ENCODE measurements at regions not wholly inside any gene's neighbourhood (a gene's known extent, or its start where the extent isn't known, plus 50 kb on each side); places are given as distances from the start of the nearest gene placed in this dataset.

GRCh38 chr10:130607366-130607765 lies 471.2 kb downstream of the GLRX3 start:
- H3K27me3 Mint-ChIP-seq (ENCODE audit: low read depth): no peaks in the 10 kb centered on the region
- H3K27ac Mint-ChIP-seq: no peak overlapping the region
- H3K36me3 Mint-ChIP-seq (ENCODE audit: low read depth): no peaks in the 10 kb centered on the region
- no peak for DNase-seq (ENCODE audit: low spot score)
- H3K4me1 Mint-ChIP-seq (ENCODE audit: low read depth): no peaks in the 10 kb centered on the region
- H3K9me3 Mint-ChIP-seq: no peaks in the 10 kb centered on the region
- no peak overlapping the region for H3K4me3 Mint-ChIP-seq

- no peak overlapping the region for H3K27ac Mint-ChIP-seq
- no peaks in the 10 kb centered on the region for H3K27me3 Mint-ChIP-seq (ENCODE audit: low read depth)
- H3K4me1 Mint-ChIP-seq (ENCODE audit: low read depth): no peaks in the 10 kb centered on the region
- no peaks in the 10 kb centered on the region for H3K36me3 Mint-ChIP-seq (ENCODE audit: low read depth)
- H3K4me3 Mint-ChIP-seq: no peak overlapping the region
- peaks cover 5% of the 10 kb centered on the region for H3K9me3 Mint-ChIP-seq
- no peak for DNase-seq (ENCODE audit: low spot score)
These were observed 475.0 kb downstream of the GLRX3 start for GRCh38 chr10:130611239-130611638.

- no peak for DNase-seq (ENCODE audit: low spot score)
- Mint-ChIP-seq H3K4me3 (no peak overlapping the region), H3K36me3 (ENCODE audit: low read depth) (no peaks in the 10 kb centered on the region), H3K9me3 (peaks cover 5% of the 10 kb centered on the region), H3K27ac (no peak overlapping the region), H3K4me1 (ENCODE audit: low read depth) (no peaks in the 10 kb centered on the region), H3K27me3 (ENCODE audit: low read depth) (peaks cover 2% of the 10 kb centered on the region)
These were observed 479.3 kb downstream of the GLRX3 start for GRCh38 chr10:130615457-130615856.

- Mint-ChIP-seq H3K9me3 (peaks cover under 1% of the 10 kb centered on the region), H3K27me3 (ENCODE audit: low read depth) (peaks cover 2% of the 10 kb centered on the region), H3K36me3 (ENCODE audit: low read depth) (no peaks in the 10 kb centered on the region), H3K4me3 (no peak overlapping the region), H3K27ac (no peak overlapping the region), H3K4me1 (ENCODE audit: low read depth) (no peaks in the 10 kb centered on the region)
- DNase-seq (ENCODE audit: low spot score): no peak
These were observed 481.8 kb downstream of the GLRX3 start for GRCh38 chr10:130617985-130618384.

GRCh38 chr10:130618647-130619046 lies 482.5 kb downstream of the GLRX3 start:
- Mint-ChIP-seq H3K4me1 (ENCODE audit: low read depth) (no peaks in the 10 kb centered on the region), H3K27ac (no peak overlapping the region), H3K27me3 (ENCODE audit: low read depth) (peaks cover 2% of the 10 kb centered on the region), H3K4me3 (no peak overlapping the region), H3K36me3 (ENCODE audit: low read depth) (no peaks in the 10 kb centered on the region), H3K9me3 (no peaks in the 10 kb centered on the region)
- DNase-seq (ENCODE audit: low spot score): no peak

- Mint-ChIP-seq H3K27me3 (ENCODE audit: low read depth) (peaks cover 2% of the 10 kb centered on the region), H3K9me3 (no peaks in the 10 kb centered on the region)
- no peak for DNase-seq (ENCODE audit: low spot score)
These were observed 485.1 kb downstream of the GLRX3 start for GRCh38 chr10:130621231-130621775.

GRCh38 chr10:130623680-130624267 lies 487.6 kb downstream of the GLRX3 start:
- no peak overlapping the region for H3K4me3 Mint-ChIP-seq
- no peaks in the 10 kb centered on the region for H3K4me1 Mint-ChIP-seq (ENCODE audit: low read depth)
- no peaks in the 10 kb centered on the region for H3K9me3 Mint-ChIP-seq
- H3K27ac Mint-ChIP-seq: no peak overlapping the region
- no peak for DNase-seq (ENCODE audit: low spot score)
- H3K27me3 Mint-ChIP-seq (ENCODE audit: low read depth): peaks cover 2% of the 10 kb centered on the region
- H3K36me3 Mint-ChIP-seq (ENCODE audit: low read depth): no peaks in the 10 kb centered on the region

More at GRCh38 chr10:130621231-130621775, 485.1 kb downstream of the GLRX3 start:
- H3K27ac Mint-ChIP-seq: no peak overlapping the region
- no peaks in the 10 kb centered on the region for H3K36me3 Mint-ChIP-seq (ENCODE audit: low read depth)
- no peak overlapping the region for H3K4me3 Mint-ChIP-seq
- no peaks in the 10 kb centered on the region for H3K4me1 Mint-ChIP-seq (ENCODE audit: low read depth)

- DNase-seq (ENCODE audit: low spot score): no peak
- H3K4me1 Mint-ChIP-seq (ENCODE audit: low read depth): peaks cover 4% of the 10 kb centered on the region
- H3K27ac Mint-ChIP-seq: no peak overlapping the region
- H3K9me3 Mint-ChIP-seq: peaks cover 4% of the 10 kb centered on the region
- H3K27me3 Mint-ChIP-seq (ENCODE audit: low read depth): no peaks in the 10 kb centered on the region
- no peak overlapping the region for H3K4me3 Mint-ChIP-seq
- no peaks in the 10 kb centered on the region for H3K36me3 Mint-ChIP-seq (ENCODE audit: low read depth)
These were observed 491.3 kb downstream of the GLRX3 start for GRCh38 chr10:130627346-130628045.

GRCh38 chr10:130630135-130630534 lies 493.9 kb downstream of the GLRX3 start:
- Mint-ChIP-seq H3K4me1 (ENCODE audit: low read depth) (peaks cover 4% of the 10 kb centered on the region), H3K4me3 (no peak overlapping the region), H3K36me3 (ENCODE audit: low read depth) (no peaks in the 10 kb centered on the region), H3K27ac (no peak overlapping the region), H3K9me3 (peaks cover 6% of the 10 kb centered on the region), H3K27me3 (ENCODE audit: low read depth) (no peaks in the 10 kb centered on the region)
- no peak for DNase-seq (ENCODE audit: low spot score)

GRCh38 chr10:130631142-130632096 lies 495.2 kb downstream of the GLRX3 start:
- H3K27me3 Mint-ChIP-seq (ENCODE audit: low read depth): no peaks in the 10 kb centered on the region
- H3K27ac Mint-ChIP-seq: no peak overlapping the region
- no peak overlapping the region for H3K4me3 Mint-ChIP-seq
- peaks cover 8% of the 10 kb centered on the region for H3K4me1 Mint-ChIP-seq (ENCODE audit: low read depth)
- no peak for DNase-seq (ENCODE audit: low spot score)
- peaks cover 6% of the 10 kb centered on the region for H3K9me3 Mint-ChIP-seq
- no peaks in the 10 kb centered on the region for H3K36me3 Mint-ChIP-seq (ENCODE audit: low read depth)

GRCh38 chr10:130634816-130635215 lies 498.6 kb downstream of the GLRX3 start:
- H3K4me1 Mint-ChIP-seq (ENCODE audit: low read depth): peaks cover 7% of the 10 kb centered on the region
- H3K9me3 Mint-ChIP-seq: peaks cover 5% of the 10 kb centered on the region
- H3K4me3 Mint-ChIP-seq: no peak overlapping the region
- peaks cover 8% of the 10 kb centered on the region for H3K27me3 Mint-ChIP-seq (ENCODE audit: low read depth)
- DNase-seq (ENCODE audit: low spot score): no peak
- no peaks in the 10 kb centered on the region for H3K36me3 Mint-ChIP-seq (ENCODE audit: low read depth)
- no peak overlapping the region for H3K27ac Mint-ChIP-seq

GRCh38 chr10:130635528-130635927 lies 499.3 kb downstream of the GLRX3 start:
- Mint-ChIP-seq H3K27ac (no peak overlapping the region), H3K4me1 (ENCODE audit: low read depth) (peaks cover 6% of the 10 kb centered on the region), H3K36me3 (ENCODE audit: low read depth) (no peaks in the 10 kb centered on the region), H3K4me3 (no peak overlapping the region), H3K9me3 (peaks cover 3% of the 10 kb centered on the region), H3K27me3 (ENCODE audit: low read depth) (peaks cover 8% of the 10 kb centered on the region)
- DNase-seq (ENCODE audit: low spot score): no peak

GRCh38 chr10:130636313-130636930 lies 500.2 kb downstream of the GLRX3 start:
- H3K4me1 Mint-ChIP-seq (ENCODE audit: low read depth): peaks cover 6% of the 10 kb centered on the region
- H3K27me3 Mint-ChIP-seq (ENCODE audit: low read depth): peaks cover 8% of the 10 kb centered on the region
- H3K36me3 Mint-ChIP-seq (ENCODE audit: low read depth): no peaks in the 10 kb centered on the region
- DNase-seq (ENCODE audit: low spot score): no peak
- no peak overlapping the region for H3K4me3 Mint-ChIP-seq
- no peak overlapping the region for H3K27ac Mint-ChIP-seq
- peaks cover 3% of the 10 kb centered on the region for H3K9me3 Mint-ChIP-seq
